ENCODE measurements at regions not wholly inside any gene's neighbourhood (a gene's known extent, or its start where the extent isn't known, plus 50 kb on each side); places are given as distances from the start of the nearest gene placed in this dataset.
"Not testable (repeated sequence)": the region's sequence is repeated elsewhere in the genome, so short reads cannot be mapped to it uniquely, and the experiment has no call there.

DNA sequence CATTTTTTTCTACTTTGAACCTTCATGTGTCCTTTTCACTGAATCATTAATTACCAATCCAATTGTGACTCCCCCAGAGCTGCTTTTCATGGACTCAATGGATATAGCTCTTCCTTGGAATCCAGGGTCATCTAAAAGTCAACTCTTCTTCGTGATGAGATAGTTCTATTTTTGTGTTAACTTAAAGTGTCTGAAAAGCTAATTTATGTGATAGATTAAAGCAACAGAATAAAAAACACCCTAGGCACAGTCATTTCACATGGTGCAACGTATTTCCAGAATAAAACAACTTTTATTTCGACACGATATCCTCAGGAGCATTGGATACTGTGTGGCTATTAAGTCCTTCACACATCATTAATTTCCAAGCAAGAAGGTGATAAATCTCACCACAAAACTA is 250.6 kb upstream of the SPHKAP start:
- DNase-seq (ENCODE audit: low read depth): peak; percentile 35
- in situ Hi-C loops (cut with HindIII; ENCODE audit: low pct_unique_long_range_greater_than_20kb, low sequenced_read_pairs): no loop called here

GRCh38 chr2:228430986-228431385 is 249.5 kb upstream of the SPHKAP start:
- in situ Hi-C loops (cut with HindIII; ENCODE audit: low pct_unique_long_range_greater_than_20kb, low sequenced_read_pairs): no loop called here
- no peak for DNase-seq (ENCODE audit: low read depth)

DNA sequence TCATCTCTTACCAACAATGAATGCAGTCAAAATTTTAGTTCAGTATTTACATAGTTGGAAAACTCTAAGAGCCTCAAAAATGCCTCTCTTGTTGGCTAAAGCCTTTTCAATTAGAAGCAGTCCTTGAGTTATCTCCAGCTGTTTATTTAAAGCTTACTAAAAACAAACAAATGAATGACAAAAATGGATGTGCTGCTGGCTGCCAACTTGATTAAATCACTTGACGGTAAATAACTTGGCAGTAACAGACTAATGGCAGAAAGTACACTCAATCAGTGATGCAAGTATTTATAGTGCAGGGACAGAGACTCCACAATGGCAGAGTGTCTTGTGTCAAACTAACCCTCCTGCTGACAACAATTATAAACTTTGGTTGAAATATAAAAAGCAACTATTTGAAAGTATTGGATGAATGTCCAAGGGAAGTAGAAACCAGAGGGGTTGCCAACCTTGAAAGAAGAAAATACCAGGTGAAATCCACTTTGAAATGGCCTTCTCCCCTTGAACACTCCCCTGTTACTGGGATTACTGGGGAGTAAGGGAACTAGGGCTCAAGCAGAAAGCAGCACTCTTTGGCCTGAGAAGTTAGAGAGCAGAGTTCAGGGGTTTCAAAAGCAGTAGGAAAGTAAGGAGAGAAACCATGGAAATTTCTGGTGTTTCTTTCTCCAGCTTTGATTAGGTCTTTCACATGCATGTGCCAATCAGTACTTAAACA is 245.2 kb upstream of the SPHKAP start:
- DNase-seq (ENCODE audit: low read depth): no peak

GRCh38 chr2:228425411-228426060 is 244.0 kb upstream of the SPHKAP start:
- in situ Hi-C loops (cut with HindIII; ENCODE audit: low pct_unique_long_range_greater_than_20kb, low sequenced_read_pairs): not testable (repeated sequence)

More for the DNA sequence above, 245.2 kb upstream of the SPHKAP start:
- in situ Hi-C loops (cut with HindIII; ENCODE audit: low pct_unique_long_range_greater_than_20kb, low sequenced_read_pairs): no loop called here

GRCh38 chr2:228417956-228418355 is 236.5 kb upstream of the SPHKAP start:
- DNase-seq (ENCODE audit: low read depth): peak; percentile 42
- in situ Hi-C loops (cut with HindIII; ENCODE audit: low pct_unique_long_range_greater_than_20kb, low sequenced_read_pairs): no loop called here

More at GRCh38 chr2:228425411-228426060, 244.0 kb upstream of the SPHKAP start:
- DNase-seq (ENCODE audit: low read depth): not testable (repeated sequence)

DNA sequence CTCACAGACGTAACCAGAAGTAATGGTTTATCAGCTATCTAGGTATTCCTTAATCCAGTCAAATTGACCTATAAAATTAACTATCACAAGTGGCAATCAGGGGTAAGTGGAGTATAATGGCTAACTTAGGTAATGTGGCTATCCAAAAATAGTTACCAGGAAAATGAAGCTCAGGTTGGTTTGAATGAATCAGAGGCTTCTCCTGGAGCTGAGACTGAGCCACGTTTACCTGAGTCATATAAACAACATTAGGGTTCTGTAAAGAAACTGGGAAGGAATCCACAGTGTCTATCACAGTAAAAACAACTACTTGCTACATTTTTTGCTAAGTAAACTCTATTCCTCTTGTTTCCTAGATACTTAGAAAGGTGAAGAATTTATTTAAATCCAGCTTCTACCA is 236.0 kb upstream of the SPHKAP start:
- DNase-seq (ENCODE audit: low read depth): peak; percentile 65
- in situ Hi-C loops (cut with HindIII; ENCODE audit: low pct_unique_long_range_greater_than_20kb, low sequenced_read_pairs): no loop called here

DNA sequence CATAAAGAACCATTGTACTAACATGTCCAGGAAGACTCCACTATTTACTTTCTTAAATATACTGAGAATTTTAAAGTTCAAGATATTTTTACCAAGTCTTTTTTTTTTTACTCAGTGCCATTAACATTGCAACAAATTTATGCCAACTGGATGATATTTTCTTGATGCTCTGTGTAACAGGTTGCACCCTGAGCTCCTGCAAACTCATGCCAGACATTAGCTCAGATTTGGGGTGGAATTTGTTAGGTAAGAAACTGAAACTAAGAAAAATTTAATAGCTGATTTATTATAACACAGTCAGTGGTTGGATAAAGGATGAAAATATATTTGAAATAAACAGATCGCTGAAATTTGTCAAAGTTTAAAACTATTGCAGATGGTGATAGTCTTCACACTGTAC is 228.6 kb upstream of the SPHKAP start:
- DNase-seq (ENCODE audit: low read depth): no peak
- in situ Hi-C loops (cut with HindIII; ENCODE audit: low pct_unique_long_range_greater_than_20kb, low sequenced_read_pairs): no loop called here

DNA sequence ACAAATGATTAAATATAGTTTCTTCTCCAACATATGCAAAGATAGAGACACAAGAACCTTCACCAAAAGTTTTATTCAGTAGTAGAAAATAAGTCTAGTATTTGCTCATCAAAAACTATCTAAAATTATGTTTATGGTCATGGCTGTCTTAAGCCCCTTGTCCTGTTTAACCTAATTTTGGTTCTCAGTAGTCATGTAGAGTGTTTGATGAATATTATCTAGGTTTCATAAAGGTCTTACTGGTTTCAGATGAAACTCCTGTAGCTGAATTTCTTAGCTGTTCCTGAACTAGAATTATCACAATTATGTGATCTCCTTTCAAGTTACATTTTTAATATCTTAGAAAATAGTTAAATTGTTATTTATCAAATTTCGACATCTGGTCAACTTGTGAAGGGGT is 228.0 kb upstream of the SPHKAP start:
- DNase-seq (ENCODE audit: low read depth): no peak
- in situ Hi-C loops (cut with HindIII; ENCODE audit: low pct_unique_long_range_greater_than_20kb, low sequenced_read_pairs): no loop called here

DNA sequence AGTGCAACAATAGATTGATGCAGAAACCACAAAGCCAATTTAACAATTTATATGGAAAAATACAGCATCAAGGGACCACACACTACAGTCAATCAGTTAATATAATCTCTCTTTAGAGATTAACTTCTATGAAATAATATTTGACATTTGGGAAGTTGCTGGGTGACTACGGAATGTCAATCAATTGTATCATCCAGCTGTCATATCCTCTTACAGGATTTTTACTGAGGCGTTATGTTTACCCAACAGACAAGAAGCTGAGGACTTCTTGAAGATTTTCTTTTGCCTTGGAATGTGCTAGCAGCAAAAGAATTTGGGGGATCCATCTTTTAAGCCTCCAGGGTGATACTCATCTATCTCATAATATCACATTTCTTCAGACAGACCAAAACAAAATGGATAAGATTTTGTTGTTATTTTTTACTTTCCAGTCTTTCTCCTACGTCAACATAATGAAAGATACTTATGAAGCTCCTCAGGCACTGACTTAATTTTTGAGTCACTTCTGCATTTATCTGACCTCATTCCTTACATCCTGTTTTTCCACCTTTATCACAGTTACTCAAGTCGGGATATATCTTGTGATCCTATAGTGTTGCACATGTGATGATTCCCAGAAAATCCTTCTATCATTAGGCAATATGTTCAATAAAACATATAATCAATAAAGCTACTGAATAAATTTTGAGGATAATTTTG is 227.2 kb upstream of the SPHKAP start:
- DNase-seq (ENCODE audit: low read depth): no peak
- in situ Hi-C loops (cut with HindIII; ENCODE audit: low pct_unique_long_range_greater_than_20kb, low sequenced_read_pairs): no loop called here

GRCh38 chr2:228407821-228408220 is 226.3 kb upstream of the SPHKAP start:
- DNase-seq (ENCODE audit: low read depth): no peak
- in situ Hi-C loops (cut with HindIII; ENCODE audit: low pct_unique_long_range_greater_than_20kb, low sequenced_read_pairs): no loop called here

DNA sequence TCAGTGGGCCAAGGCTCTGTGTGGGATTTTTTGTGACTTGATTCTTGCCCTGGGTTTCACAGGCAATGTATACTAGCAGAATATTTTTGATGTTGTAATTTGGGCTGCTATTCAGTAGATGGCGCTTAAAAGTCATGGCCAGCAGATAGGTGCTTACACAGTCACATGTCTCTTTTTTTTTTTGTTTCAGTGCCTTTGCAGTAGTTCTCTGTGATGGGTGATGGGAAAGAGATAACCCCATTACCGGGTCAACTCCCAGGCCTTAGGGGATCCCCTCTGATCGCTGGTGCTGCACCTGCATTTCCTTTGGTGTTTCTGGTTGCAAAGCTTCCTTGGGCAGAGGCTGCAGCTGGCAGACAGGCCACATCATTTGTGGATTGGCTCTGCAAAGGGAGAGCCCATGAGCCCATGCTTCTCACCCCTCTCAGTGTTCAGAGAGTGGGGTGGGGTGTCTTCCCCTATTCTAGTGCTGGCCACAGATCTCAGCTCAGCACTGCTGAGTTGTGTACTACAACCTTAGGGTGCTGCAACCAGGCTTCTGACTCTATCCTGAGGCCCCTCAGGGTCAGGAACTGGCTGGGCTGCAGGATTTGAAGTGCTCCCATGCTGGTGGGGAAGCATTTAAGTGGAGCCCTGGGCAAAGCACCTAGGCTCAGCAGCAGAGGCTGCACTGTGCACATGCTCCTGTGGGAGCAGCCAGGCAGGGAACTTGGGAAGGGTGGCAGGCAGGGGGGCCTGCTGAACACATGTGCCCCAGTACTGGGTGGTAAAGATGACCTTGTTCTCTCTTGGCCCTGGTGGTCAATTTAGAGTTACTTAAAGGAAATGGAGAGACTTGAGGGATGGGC is 219.8 kb upstream of the SPHKAP start:
- in situ Hi-C loops (cut with HindIII; ENCODE audit: low pct_unique_long_range_greater_than_20kb, low sequenced_read_pairs): no loop called here

DNA sequence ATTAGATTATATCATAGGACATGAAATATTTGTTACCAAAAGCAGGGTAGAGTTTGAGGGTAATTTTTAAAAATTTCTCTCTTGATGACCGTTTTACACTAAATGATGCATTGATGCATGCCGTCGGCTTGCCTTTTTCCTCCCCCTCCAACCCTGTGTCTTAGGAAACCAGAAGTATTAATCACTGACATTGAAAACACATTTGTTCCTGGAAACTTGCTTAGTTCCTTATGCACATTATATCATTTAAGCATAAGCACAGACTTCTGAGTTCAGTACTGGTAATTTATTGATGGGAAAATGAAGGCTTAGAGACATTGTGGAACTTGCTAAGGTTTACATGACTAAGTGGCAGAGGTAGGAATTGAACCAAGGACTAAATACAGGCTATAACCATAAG is 206.3 kb upstream of the SPHKAP start:
- in situ Hi-C loops (cut with HindIII; ENCODE audit: low pct_unique_long_range_greater_than_20kb, low sequenced_read_pairs): no loop called here
- DNase-seq (ENCODE audit: low read depth): no peak

More for the DNA sequence above, 219.8 kb upstream of the SPHKAP start:
- DNase-seq (ENCODE audit: low read depth): no peak

- in situ Hi-C loops (cut with HindIII; ENCODE audit: low pct_unique_long_range_greater_than_20kb, low sequenced_read_pairs): no loop called here
Measured at GRCh38 chr2:228378696-228379425, 197.4 kb upstream of the SPHKAP start.

DNA sequence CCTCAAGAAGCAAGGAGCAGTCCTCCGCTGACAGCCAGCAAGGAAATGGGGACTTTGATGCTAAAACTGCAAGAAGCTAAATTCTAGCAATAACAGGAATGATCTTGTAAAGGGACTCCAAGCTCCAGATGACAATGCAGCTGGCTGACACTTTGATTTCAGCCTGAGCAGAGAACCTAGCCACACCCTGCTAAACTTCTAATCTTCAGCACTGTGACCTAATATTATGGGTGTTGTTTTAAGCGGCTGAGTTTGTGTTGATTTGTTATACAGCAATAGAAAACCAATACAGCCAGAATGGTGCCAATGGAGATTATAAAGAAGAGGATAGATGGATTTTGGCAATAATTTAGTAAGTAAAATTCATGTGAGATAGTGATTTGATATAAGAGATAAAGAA is 196.7 kb upstream of the SPHKAP start:
- DNase-seq (ENCODE audit: low read depth): no peak
- in situ Hi-C loops (cut with HindIII; ENCODE audit: low pct_unique_long_range_greater_than_20kb, low sequenced_read_pairs): no loop called here

More at GRCh38 chr2:228378696-228379425, 197.4 kb upstream of the SPHKAP start:
- DNase-seq (ENCODE audit: low read depth): no peak

GRCh38 chr2:228377533-228377932 is 196.0 kb upstream of the SPHKAP start:
- in situ Hi-C loops (cut with HindIII; ENCODE audit: low pct_unique_long_range_greater_than_20kb, low sequenced_read_pairs): no loop called here
- no peak for DNase-seq (ENCODE audit: low read depth)

DNA sequence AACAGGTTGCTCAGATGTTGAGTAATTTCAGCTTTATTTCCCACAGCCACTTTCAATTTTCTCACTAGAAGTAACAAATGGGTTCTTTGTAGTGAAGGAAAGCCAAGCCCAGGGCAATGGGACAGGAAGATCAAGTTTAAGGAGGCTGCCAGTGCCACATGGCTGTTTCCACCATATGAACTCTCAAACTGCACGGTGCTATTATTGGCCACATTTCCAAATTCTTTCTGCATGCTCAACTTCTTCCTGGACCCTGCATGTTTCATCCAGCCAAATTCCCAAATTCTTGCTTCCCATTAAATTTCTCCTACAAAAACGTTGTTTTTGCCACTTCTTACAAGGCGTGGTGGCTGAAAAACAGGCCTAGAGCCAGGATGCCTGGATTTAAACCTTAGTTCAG is 193.3 kb upstream of the SPHKAP start:
- in situ Hi-C loops (cut with HindIII; ENCODE audit: low pct_unique_long_range_greater_than_20kb, low sequenced_read_pairs): no loop called here
- DNase-seq (ENCODE audit: low read depth): no peak

DNA sequence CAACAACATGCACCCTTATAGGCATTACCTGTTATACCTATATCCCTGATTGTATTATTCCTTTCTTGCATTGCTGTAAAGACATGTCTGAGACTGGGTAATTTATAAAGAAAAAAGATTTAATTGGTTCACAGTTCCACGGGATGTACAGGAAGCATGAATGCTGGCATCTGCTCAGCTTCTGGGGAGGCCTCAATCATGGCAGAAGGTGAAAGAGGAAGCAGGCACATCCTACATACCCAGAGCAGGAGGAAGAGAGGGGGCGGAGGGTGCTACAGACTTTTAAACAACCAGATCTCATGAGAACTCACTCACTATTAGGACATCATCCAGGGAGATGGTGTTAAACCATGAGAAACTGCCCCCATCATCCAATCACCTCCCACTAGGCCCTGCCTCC is 191.7 kb upstream of the SPHKAP start:
- no peak for DNase-seq (ENCODE audit: low read depth)
- in situ Hi-C loops (cut with HindIII; ENCODE audit: low pct_unique_long_range_greater_than_20kb, low sequenced_read_pairs): no loop called here

DNA sequence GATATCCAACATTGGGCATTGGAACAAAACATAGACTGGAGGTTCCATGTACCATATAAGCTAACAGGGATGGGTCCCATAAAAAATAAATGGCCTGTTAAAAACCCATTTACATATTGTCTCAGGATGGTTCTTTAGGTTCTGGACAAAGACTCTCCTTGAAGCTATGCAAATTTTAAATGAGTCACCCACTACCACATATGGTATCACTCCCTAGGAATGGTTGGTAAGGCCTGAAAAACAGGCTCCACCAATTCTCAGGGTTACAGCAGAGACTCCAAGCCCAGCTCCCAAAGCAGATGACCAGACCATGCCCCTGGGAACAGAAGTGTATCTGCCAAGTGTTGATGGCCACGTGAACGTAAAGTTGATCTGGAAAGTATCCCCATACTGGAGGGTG is 190.7 kb upstream of the SPHKAP start:
- DNase-seq (ENCODE audit: low read depth): no peak
- in situ Hi-C loops (cut with HindIII; ENCODE audit: low pct_unique_long_range_greater_than_20kb, low sequenced_read_pairs): no loop called here

Data from Caki2 (cell line).